ENCODE measurements at regions not wholly inside any gene's neighbourhood (a gene's known extent, or its start where the extent isn't known, plus 50 kb on each side); places are given as distances from the start of the nearest gene placed in this dataset.

DNA sequence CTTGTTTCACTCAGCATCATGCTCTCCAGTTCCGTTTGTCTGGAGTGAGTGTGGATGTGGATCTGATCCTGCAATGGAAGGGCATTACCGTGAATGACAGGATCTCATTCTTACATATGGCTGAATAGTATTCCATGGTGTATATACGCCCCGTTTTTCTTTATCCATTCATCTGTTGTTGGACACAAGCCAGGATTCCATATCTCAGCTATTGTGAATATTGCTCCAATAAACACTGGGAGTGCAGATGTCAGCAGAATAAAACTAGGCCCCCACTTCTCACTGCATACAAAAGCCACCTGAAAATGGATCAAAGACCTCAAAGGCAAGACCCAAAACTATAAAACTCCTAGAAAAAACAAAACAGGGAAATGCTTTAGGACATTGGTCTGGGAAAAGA is 120.3 kb upstream of the TMPRSS2 start:
- TF ChIP-seq GATA2 (IDR thresholded peaks at IDR 0.05; ENCODE audit: low read depth, low read length) = no peak
- no peak for TF ChIP-seq GATA3 (IDR thresholded peaks at IDR 0.05; ENCODE audit: low read depth, low read length)
